Ammon's horn (tissue), 1 donor: ENCODE measurements at regions not wholly inside any gene's neighbourhood (a gene's known extent, or its start where the extent isn't known, plus 50 kb on each side); places are given as distances from the start of the nearest gene placed in this dataset.
"Not testable (repeated sequence)": the region's sequence is repeated elsewhere in the genome, so short reads cannot be mapped to it uniquely, and the experiment has no call there.

ENCODE experiments used
- DNase-seq: peaks from one replicate; pipeline ENCODE4 v3.0.0-alpha.2; 2016; ENCODE audit warnings: low spot score

DNA sequence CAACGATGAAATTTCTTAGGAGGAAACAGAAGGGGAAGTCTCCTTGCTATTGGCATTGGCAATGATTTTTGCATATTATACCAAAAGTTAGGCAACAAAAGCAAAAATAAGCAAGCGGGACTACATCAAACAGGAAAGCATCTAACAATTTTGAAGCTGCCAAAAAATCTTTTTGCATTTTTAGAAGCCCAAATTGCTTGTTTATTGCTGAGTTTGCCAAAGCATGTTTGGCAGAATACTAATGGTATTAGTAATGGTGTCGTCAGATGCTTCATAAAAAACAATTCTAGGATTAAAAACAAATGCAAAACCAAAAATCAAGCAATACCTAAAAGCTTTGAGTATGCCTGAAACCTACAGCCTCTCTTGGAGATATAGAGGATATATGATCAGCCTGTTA is 80.0 kb downstream of the GALR1 start:
- peak; percentile 17 for DNase-seq

DNA sequence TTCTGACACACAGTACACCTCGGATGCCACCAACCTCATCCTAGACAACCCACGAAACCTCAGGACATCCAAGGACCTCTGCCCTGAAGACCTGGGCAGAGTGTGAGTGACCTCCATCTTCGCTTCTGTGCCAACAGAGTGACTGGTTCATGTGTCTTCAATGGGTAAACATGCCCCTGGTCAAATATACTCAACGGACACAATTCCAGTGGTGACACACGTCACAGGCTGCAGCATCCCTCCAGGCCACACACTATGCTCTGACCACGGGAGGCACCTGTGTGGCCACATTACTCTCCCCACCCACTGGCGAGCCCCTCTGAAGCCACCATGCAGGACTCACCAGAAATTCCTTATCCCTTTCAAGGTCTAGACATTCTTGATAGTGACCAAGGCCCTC is 85.2 kb downstream of the GALR1 start:
- DNase-seq, result no peak

DNA sequence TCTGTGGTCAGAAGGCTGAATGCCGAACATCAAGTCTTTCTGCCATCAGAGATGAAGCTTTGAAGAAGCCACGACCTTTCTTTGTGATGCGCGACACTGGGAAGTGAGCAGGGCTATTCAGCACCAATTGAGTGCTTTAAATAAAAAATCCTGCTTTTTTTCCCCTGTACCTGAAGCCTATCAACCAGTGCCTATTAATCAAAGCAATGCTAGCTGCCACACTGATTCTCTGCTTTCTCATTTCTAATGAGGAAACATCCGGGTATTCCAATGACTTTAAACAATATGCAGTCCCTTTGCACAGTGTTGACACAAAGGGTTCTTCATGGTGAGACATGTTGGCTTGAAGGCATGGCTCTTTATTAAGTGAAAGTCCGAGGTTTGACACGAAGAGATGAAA is 88.0 kb downstream of the GALR1 start:
- DNase-seq, result no peak

DNA sequence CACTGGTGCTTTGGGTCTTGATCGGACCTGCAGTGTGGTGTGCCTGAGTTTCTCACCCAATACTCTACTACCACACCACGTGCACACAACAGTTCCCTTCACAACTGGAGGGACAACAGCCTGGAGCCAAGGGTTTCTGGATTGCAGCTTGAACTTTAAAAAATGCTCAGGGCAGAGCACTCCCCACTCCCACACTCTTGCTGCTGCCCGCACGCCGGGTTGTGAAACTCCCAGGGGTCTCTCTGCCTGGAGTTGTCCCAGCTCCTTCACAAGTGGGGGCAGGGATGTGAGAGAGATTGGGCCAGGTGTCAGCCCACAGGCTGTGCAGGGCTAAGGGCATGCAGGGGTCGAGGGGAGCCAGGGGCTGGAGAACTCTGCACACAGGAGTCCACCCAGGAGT is 89.4 kb downstream of the GALR1 start:
- DNase-seq, result no peak

DNA sequence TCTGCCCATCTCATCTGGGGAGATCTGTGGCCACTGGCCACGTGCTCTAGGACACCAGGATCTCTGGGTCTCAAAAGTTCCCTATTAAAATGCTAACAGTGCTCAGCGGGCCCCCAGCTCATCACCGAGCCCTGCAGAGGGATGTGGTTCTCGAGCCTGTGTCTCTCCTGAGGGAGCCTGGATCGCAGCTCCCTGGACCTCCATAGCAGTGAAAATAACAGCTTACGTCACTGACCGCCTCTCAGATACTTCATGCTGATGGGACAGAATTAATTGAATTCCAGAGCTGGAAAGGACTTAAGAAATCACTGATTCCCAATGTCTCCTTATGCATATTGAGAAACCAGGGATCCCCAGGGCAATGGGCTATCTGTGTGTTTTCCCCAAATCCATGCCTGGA is 90.0 kb downstream of the GALR1 start:
- no peak for DNase-seq

DNA sequence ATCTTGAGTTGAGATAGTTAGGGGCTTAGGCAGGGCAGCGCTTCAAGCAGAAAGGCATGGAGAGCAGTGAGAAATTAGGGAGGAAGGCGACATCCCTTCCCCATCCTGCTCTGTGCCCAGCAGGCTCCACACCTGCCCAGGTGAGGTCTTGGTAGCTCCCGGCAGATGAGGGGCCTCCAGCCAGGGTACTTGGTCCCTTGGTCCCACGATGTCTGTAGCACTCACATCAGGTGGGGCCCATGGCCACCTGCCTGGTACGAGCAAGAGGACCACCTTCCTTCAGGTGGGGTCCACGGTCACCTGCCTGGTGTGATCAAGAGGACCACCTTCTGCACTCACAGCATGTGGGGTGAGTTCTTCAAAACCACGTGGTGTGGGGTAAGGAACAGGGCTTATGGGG is 91.2 kb downstream of the GALR1 start:
- no peak for DNase-seq

DNA sequence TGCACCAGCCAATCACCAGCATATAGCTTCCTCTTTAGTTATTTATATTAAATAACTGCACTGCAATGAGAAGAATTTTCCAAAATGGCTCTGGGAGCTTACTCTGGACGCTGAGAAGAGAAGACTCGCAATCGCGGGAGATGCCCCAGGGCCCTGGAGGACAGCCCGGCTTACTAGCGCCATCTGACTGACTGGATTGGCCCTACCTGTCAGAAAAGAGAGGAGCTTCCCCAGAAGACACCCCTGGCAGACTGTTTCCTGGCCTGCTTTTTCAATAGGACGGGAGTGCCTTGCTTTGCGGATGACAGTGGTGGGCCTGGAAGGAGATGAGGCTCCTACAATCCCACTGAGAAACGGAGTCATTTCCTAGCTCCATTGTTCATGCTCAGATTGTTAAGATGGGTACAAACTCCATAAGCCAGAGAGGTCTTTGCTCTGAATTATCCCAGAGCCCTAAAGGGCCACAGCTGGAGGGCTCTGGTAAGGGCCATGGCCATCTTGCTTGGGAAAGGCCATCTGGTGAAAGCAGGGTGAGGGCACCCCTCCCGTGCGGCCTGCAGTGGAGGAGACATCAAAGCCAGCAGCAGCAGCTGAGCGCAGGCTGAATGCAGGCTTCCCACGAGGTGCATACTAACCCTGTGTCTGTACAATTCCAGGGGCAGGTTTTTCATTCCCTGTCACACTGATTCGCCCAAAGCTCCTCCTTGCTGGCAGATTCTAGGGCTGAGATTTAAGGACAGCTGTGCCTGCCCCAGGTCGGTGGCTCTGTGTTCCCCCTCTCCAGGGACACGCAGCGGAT is 92.1 kb downstream of the GALR1 start:
- DNase-seq, result no peak

DNA sequence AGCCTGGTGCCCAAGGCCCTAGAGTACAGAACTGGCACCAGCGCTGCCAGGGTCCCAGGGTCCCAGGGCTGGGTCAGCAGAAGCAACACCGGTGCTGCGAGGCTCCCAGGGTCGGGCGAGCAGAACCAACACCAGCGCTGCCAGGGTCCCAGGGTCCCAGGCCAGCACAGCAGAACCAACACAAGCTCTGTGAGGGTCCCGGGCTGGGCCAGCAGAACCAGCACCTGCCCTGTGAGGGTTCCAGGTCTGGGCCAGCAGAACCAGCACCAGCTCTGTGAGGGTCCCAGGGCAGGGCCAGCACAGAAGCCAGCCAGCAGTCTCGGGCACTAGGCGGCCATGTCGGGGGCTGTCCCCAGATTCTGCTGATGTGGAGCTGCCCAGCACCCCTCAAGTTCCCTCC is 93.1 kb downstream of the GALR1 start:
- no peak for DNase-seq

DNA sequence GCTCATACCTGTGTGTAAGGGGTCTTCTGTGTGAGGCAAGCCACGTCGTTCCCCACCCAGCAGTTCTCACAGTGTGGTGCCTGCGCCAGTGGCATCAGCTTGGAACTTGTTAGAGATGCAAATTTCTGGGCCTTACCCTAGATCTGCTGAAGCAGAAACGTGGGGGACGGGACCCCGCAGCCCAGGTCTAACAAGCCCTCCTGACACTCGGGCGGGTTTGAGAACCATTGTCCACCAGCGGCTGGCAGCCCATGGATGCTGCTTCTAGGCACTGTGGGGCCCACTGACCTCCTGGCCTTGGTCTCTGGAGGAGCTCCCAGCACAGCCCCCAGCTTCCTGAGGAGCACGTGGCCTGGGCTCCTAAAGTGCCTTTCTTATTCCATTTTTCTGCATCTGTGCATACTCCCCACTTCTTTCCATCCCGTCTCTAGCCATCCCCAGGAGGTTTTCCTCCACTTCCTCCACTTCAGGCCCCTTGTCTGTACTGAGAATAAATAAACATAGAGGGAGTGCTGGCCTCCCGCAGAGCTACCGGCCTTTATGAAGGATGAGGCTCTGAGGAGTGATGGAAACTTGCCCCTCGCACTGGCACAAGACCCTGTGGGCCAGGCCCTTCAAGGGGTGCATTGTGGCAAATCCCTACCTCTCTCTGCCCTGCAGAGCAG is 94.3 kb downstream of the GALR1 start:
- DNase-seq, result no peak

DNA sequence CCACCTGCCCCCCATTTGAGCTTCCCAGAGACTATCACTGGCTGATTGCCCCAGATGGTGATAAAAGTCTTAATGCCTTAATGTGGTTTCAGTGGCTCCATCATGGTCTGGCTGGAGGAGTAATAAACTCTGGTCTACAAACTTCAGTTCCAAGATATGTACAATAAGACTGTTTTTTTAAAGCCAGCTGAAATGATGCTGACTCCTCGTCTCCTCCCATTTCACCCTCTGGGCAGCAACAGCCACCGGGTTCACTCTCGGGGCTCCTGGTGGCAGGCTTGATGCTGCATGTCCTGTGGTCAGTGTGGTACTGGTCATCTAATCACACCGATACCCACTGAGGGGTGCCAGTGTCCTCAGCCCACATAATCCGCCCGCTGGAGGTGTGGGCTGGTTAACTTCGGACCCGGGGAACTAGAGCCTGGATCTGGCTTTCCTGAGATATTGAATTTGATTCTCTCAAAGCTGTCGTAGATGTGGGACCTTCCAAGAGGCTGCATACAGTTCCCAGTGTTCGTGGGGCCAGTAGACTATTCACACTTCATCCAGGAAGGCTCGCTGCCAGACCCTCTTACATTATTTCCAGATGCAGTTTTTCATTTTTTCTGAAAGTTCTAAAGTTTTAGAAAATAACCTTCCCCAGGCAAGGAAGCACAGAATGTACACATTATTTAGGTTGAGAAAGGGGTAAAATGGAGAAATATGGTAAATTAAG is 95.3 kb downstream of the GALR1 start:
- DNase-seq, result no peak

DNA sequence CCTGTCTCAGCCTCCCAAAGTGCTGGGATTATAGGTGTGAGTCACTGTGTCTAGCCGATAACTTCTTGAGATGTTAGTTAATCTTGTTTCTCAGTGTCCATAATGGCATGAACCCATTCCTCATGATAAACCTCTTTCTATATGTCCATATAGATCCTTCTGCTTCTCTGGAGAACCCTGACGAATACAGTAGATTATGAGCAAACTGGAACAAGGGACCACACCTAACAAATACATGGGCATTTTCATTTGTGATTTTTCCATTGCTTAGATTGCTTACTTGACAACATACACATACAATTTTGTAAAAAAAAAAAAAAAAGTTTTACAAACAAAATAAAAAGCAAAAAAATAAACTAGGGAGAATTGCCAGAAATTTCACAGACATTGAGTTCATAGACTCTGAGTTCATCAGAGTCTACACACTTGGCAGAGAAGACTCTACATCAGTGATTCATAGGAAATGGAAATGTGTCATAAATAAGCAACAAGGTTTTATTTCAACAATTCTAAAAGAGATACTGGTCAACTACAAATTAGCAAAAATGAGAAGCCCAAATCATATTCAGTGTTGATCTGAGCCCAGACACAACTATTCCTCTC is 96.7 kb downstream of the GALR1 start:
- DNase-seq, result no peak

DNA sequence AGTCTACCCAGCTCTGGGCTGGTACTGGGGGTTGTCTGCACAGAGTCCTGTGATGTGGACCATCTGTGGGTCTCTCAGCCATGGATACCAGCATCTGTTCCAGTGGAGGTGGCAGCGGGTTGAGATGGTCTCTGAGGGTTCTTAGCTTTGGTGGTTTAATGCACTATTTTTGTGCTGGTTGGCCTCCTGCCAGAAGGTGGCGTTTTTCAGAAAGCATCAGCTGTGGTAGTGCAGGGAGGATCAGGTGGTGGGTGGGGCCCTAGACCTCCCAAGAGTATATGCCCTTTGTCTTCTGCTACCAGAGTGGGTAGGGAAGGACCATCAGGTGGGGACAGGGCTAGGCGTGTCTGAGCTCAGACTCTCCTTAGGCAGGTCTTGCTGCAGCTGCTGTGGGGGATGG is 103.7 kb downstream of the GALR1 start:
- not testable (repeated sequence) for DNase-seq

DNA sequence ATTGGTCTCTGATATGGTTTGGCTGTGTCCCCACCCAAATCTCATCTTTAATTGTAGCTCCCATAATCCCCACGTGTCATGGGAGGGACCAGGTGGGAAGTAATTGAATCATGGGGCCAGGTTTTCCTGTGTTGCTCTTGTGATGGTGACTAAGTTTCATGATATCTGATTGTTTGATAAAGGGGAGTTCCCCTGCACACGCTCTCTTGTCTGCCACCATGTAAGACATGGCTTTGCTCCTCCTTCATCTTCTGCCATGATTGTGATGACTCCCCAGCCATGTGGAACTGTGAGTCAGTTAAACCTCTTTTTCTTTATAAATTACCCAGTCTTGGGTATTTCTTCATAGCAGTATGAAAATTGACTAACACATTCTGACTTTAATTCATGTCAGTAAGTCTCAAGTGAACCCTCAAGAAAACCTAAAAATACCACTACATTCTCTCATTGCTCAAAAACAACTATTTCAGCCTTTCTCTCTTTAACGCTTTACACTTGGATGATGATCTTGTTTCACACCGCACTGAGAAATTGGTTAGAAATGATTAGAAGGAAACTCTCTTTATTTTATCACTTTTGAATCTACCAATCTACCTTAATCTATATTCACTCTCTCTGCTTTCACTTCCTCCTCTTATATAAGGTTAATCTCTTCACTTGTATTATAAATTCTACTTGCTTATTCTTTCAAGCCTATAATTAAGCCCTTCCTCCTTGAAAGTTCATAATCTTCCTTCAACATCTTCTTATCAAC is 110.1 kb downstream of the GALR1 start:
- no peak for DNase-seq

DNA sequence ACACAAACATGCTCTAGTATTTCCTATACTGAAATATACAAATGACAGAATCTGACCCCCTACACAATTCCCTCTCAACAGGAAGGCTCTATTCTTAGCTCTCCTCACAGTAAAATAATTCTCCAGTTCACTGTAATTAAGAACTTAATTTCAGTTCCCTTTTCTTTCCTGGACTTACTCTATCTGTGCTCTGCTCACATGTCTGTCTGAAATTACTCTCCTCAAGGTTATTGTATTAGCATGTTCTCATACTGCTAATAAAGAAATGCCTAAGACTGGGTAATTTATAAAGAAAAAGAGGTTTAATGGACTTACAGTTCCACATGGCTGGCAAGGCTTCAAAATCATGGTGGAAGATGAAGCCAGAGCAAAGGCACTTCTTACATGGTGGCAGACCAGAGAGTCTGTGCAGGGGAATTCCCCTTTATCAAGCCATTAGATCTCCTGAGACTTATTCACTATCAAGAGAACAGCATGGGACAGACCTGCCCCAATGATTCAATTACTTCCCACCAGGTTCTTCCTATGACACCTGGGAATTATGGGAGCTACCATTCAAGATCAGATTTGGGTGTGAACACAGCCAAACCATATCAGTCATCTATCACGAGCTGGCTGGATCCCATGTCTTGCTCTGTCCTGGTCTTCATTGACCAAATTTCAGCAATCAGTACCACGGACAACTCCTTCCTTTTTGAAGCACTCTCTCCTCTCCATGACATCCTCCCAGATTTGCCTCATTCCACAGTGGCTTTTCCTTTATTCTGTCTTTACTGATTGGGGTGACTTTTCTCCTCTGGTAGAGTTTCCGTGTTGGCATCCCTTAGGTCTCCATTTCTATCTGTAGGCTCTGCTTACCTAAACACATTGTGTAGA is 110.9 kb downstream of the GALR1 start:
- no peak for DNase-seq

DNA sequence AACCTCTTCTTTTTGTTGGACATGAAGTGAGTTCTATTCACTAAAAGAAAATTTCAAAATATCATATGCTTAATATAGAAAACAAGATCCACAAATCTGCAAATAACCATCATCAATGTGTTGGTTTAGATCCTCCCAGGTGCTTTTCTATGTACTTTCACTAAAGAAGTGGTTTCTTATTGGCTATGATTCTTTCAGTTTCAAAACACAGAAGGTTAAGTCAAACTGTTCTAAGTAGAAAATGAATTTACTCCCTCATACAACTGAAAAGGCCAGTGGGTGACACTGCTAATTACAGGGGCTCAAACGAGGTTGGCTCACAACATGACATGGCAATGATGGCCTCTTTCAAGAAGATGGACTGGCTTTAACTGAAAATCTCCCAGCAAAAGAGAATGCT is 111.7 kb downstream of the GALR1 start:
- no peak for DNase-seq

DNA sequence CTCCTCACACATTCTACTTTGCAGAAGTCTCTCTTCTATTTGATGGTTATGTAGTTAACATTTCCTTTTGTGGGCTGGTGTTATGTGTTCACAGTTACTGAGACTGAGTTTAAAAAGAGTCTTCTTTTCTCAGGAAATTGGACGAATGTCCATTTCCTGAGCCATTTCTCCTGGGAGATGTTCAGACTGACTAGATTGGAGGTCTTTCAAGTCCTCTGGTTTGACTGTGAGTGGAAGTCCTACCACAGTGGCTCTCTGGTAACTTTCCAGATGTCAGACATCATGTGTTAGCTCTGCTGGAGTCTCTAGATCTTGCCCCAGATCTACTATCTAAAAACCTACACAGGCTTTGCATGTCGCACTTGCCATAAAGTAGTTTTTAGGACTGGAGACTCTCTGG is 116.0 kb downstream of the GALR1 start:
- no peak for DNase-seq

DNA sequence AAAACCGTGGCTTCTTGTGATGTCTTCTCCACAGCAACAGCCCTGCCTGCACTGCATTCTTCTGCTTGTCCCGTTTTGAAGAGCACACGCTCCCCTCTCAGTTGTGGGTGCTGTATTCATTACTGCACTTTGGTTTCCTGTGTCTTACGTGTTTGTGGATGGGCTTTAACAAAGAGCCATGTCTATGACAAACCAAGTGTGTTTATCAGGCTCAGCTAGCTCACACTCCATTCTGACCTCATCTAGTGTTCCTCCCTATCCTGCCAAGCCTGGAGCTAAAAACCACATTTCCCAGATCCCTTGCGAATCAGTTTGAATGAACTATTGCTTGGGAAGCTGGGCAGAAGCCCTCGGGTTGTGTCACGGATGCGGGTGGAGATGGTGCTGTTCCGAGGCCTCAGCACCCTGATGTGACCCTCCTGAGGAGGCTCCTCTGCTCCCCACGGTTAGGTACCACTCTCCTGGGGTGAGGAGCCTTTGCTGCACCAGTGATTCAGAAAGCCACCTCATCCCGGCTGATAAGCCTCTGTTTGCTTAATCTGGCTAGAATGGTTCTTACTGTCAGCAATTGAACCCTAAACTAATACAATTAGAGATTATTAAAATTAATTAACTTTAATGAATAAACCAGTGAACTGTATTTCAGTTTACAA is 116.5 kb downstream of the GALR1 start:
- DNase-seq, result no peak

DNA sequence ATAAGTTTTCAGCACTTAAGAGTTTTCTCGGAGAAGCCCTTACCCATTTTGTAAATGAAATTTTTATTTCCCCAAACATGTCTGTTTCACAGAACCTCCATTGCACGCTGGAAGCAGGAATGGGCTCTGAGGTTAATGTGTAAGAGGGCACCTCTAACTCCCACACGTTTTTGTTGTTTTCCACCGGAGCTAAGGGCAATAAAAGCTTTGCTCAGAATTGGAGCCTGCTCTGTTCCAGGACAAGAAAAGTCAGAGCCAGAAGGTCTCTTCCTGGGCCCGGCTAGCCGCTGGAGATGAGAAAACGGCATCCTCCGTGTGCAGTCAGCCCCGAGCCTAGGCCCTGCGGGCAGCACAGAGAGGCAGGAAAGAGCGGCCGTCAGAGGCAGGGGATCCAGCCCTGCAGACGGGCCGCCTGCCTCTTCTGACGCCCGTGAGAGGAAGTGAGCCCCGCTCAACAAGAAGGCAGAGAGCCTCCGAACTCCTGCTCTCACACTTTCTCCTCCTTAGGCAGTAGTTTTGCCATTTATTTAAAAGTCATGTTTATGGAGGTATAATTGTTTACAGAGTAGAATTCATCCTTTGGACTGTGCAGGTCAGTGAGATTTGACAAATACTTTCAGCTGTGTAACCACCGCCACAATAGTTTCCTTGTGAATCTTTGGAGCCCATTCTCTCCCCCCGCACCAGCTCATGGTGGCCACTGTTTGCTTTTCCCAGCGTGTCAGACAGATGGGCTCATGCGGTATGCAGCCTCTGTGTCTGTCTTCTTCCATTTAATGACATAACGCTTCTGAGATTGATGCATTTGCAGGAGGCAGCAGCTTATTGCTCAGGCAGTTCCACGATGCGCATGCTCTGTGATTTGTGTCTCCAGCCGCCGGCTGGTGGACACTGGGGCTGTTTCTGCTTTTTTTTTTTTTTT is 117.3 kb downstream of the GALR1 start:
- peak; percentile 87 for DNase-seq

DNA sequence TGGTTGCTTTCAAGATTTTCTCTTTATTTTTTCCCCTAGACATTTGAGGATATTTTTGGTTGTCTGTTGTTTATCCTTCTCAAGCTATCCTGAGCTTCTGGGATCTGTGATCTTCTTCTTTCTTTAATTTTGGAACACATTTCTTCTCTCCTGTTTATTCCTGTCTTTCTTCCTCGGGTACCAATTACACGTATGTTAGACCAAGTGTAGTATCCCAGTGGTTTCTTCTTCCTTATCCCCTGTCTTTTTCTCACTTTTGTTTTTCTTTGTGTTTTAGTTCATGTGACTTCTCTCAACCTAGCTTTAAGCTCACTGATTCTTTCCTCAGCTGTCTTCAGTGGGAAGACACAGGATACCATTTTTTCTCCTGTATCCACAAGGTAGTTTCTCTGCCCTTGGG is 120.0 kb downstream of the GALR1 start:
- no peak for DNase-seq
